ENCODE measurements at regions not wholly inside any gene's neighbourhood (a gene's known extent, or its start where the extent isn't known, plus 50 kb on each side); places are given as distances from the start of the nearest gene placed in this dataset.

- 2 to 6% methylated on average over 3 of the region's 3 CpGs for WGBS, 2 experiments (ENCODE audit: low coverage in 1 of 2, low lambda C conversion rate in 2 of 2, missing lambda C conversion rate in 2 of 2)
- no peak for TF ChIP-seq EZH2 (IDR thresholded peaks at IDR 0.05; ENCODE audit: insufficient read depth, poor library complexity, severe bottlenecking)
- no peak for TF ChIP-seq EZH2phosphoT487 (IDR thresholded peaks at IDR 0.05; ENCODE audit: insufficient read depth, low read depth)
- no peak overlapping the region for H3K27ac ChIP-seq
Observed at GRCh38 chr13:85386424-85386823, 412.8 kb downstream of the SLITRK6 start.

GRCh38 chr13:85383291-85383690, 415.9 kb downstream of the SLITRK6 start:
- Histone ChIP-seq H3K4me1 (ENCODE audit: insufficient read depth) (no peaks in the 10 kb centered on the region), H4K20me1 (ENCODE audit: insufficient read depth) (no peaks in the 10 kb centered on the region), H3K4me3 (no peak overlapping the region), H3K9me2 (ENCODE audit: insufficient read depth) (no peaks in the 10 kb centered on the region), H3K9me3 (ENCODE audit: low read depth) (no peaks in the 10 kb centered on the region), H2AFZ (no peak overlapping the region), H3K9ac (no peak overlapping the region), H3K79me2 (ENCODE audit: insufficient read depth) (no peaks in the 10 kb centered on the region), H3K27me3 (replicated peaks; ENCODE audit: insufficient read depth) (no peaks in the 10 kb centered on the region), H3K27ac (no peak overlapping the region), H3K36me3 (ENCODE audit: low read depth) (no peaks in the 10 kb centered on the region), H3F3A (ENCODE audit: insufficient read depth) (no peaks in the 10 kb centered on the region), H3K4me2 (ENCODE audit: unreplicated experiment) (no peak overlapping the region)
- no peak for DNase-seq
- in situ Hi-C loops (cut with MboI): no loop called here
- no peak for TF ChIP-seq EZH2 (IDR thresholded peaks at IDR 0.05; ENCODE audit: insufficient read depth, poor library complexity, severe bottlenecking)
- no peak for TF ChIP-seq EZH2phosphoT487 (IDR thresholded peaks at IDR 0.05; ENCODE audit: insufficient read depth, low read depth)
- WGBS, 2 experiments (ENCODE audit: low coverage in 1 of 2, low lambda C conversion rate in 2 of 2, missing lambda C conversion rate in 2 of 2): 36 to 47% methylated on average over 1 of the region's 1 CpG

More at GRCh38 chr13:85386424-85386823, 412.8 kb downstream of the SLITRK6 start:
- Histone ChIP-seq H3K4me3 (no peak overlapping the region), H3K4me1 (ENCODE audit: insufficient read depth) (no peaks in the 10 kb centered on the region), H3K79me2 (ENCODE audit: insufficient read depth) (no peaks in the 10 kb centered on the region), H3K9me2 (ENCODE audit: insufficient read depth) (no peaks in the 10 kb centered on the region), H3K9ac (no peak overlapping the region), H3K4me2 (ENCODE audit: unreplicated experiment) (no peak overlapping the region), H3K27me3 (replicated peaks; ENCODE audit: insufficient read depth) (no peaks in the 10 kb centered on the region), H3K9me3 (ENCODE audit: low read depth) (no peaks in the 10 kb centered on the region), H3K36me3 (ENCODE audit: low read depth) (no peaks in the 10 kb centered on the region), H3F3A (ENCODE audit: insufficient read depth) (no peaks in the 10 kb centered on the region), H4K20me1 (ENCODE audit: insufficient read depth) (no peaks in the 10 kb centered on the region), H2AFZ (no peak overlapping the region)
- DNase-seq: no peak
- in situ Hi-C loops (cut with MboI): no loop called here

- H3K36me3 ChIP-seq (ENCODE audit: low read depth): no peaks in the 10 kb centered on the region
- DNase-seq: no peak
- H3K4me3 ChIP-seq: no peak overlapping the region
- 21 to 23% methylated on average over 2 of the region's 2 CpGs for WGBS, 2 experiments (ENCODE audit: low coverage in 1 of 2, low lambda C conversion rate in 2 of 2, missing lambda C conversion rate in 2 of 2)
- H4K20me1 ChIP-seq (ENCODE audit: insufficient read depth): no peaks in the 10 kb centered on the region
- no peaks in the 10 kb centered on the region for H3K27me3 ChIP-seq (replicated peaks; ENCODE audit: insufficient read depth)
- in situ Hi-C loops (cut with MboI): no loop called here
- H2AFZ ChIP-seq: no peak overlapping the region
- no peak for TF ChIP-seq EZH2phosphoT487 (IDR thresholded peaks at IDR 0.05; ENCODE audit: insufficient read depth, low read depth)
- no peak for TF ChIP-seq EZH2 (IDR thresholded peaks at IDR 0.05; ENCODE audit: insufficient read depth, poor library complexity, severe bottlenecking)
- H3K27ac ChIP-seq: no peak overlapping the region
- no peaks in the 10 kb centered on the region for H3K79me2 ChIP-seq (ENCODE audit: insufficient read depth)
- H3K9me2 ChIP-seq (ENCODE audit: insufficient read depth): no peaks in the 10 kb centered on the region
- no peak overlapping the region for H3K4me2 ChIP-seq (ENCODE audit: unreplicated experiment)
- no peaks in the 10 kb centered on the region for H3K4me1 ChIP-seq (ENCODE audit: insufficient read depth)
- H3K9ac ChIP-seq: no peak overlapping the region
- no peaks in the 10 kb centered on the region for H3F3A ChIP-seq (ENCODE audit: insufficient read depth)
- H3K9me3 ChIP-seq (ENCODE audit: low read depth): no peaks in the 10 kb centered on the region
Observed at GRCh38 chr13:85381082-85381481, 418.1 kb downstream of the SLITRK6 start.

- Histone ChIP-seq H3K9ac (no peak overlapping the region), H3K4me3 (no peak overlapping the region), H3K27ac (no peak overlapping the region), H3F3A (ENCODE audit: insufficient read depth) (no peaks in the 10 kb centered on the region), H3K9me3 (ENCODE audit: low read depth) (no peaks in the 10 kb centered on the region), H4K20me1 (ENCODE audit: insufficient read depth) (no peaks in the 10 kb centered on the region), H3K4me1 (ENCODE audit: insufficient read depth) (no peaks in the 10 kb centered on the region), H3K79me2 (ENCODE audit: insufficient read depth) (no peaks in the 10 kb centered on the region), H3K4me2 (ENCODE audit: unreplicated experiment) (no peak overlapping the region), H2AFZ (no peak overlapping the region), H3K9me2 (ENCODE audit: insufficient read depth) (no peaks in the 10 kb centered on the region), H3K27me3 (replicated peaks; ENCODE audit: insufficient read depth) (no peaks in the 10 kb centered on the region), H3K36me3 (ENCODE audit: low read depth) (no peaks in the 10 kb centered on the region)
- no peak for DNase-seq
- 0 to 5% methylated on average over 1 of the region's 1 CpG for WGBS, 2 experiments (ENCODE audit: low coverage in 1 of 2, low lambda C conversion rate in 2 of 2, missing lambda C conversion rate in 2 of 2)
- no peak for TF ChIP-seq EZH2 (IDR thresholded peaks at IDR 0.05; ENCODE audit: insufficient read depth, poor library complexity, severe bottlenecking)
- TF ChIP-seq EZH2phosphoT487 (IDR thresholded peaks at IDR 0.05; ENCODE audit: insufficient read depth, low read depth): no peak
- in situ Hi-C loops (cut with MboI): no loop called here
Observed at GRCh38 chr13:85379991-85380390, 419.2 kb downstream of the SLITRK6 start.

- H3K9me3 ChIP-seq (ENCODE audit: low read depth): no peaks in the 10 kb centered on the region
- H3K4me1 ChIP-seq (ENCODE audit: insufficient read depth): no peaks in the 10 kb centered on the region
- no peaks in the 10 kb centered on the region for H4K20me1 ChIP-seq (ENCODE audit: insufficient read depth)
- no peak overlapping the region for H3K27ac ChIP-seq
- H3F3A ChIP-seq (ENCODE audit: insufficient read depth): no peaks in the 10 kb centered on the region
- H3K9ac ChIP-seq: no peak overlapping the region
- no peak for DNase-seq
- no peak overlapping the region for H3K4me2 ChIP-seq (ENCODE audit: unreplicated experiment)
- no peak overlapping the region for H2AFZ ChIP-seq
- no peaks in the 10 kb centered on the region for H3K79me2 ChIP-seq (ENCODE audit: insufficient read depth)
- WGBS, 2 experiments (ENCODE audit: low coverage in 1 of 2, low lambda C conversion rate in 2 of 2, missing lambda C conversion rate in 2 of 2): 2 to 8% methylated on average over 3 of the region's 3 CpGs
- TF ChIP-seq EZH2 (IDR thresholded peaks at IDR 0.05; ENCODE audit: insufficient read depth, poor library complexity, severe bottlenecking): no peak
- TF ChIP-seq EZH2phosphoT487 (IDR thresholded peaks at IDR 0.05; ENCODE audit: insufficient read depth, low read depth): no peak
- no peak overlapping the region for H3K4me3 ChIP-seq
- in situ Hi-C loops (cut with MboI): no loop called here
- H3K27me3 ChIP-seq (replicated peaks; ENCODE audit: insufficient read depth): no peaks in the 10 kb centered on the region
- no peaks in the 10 kb centered on the region for H3K9me2 ChIP-seq (ENCODE audit: insufficient read depth)
- H3K36me3 ChIP-seq (ENCODE audit: low read depth): no peaks in the 10 kb centered on the region
Observed at GRCh38 chr13:85379433-85379832, 419.8 kb downstream of the SLITRK6 start.
